OCI-LY3 (cell line): ENCODE measurements at regions not wholly inside any gene's neighbourhood (a gene's known extent, or its start where the extent isn't known, plus 50 kb on each side); places are given as distances from the start of the nearest gene placed in this dataset.

ENCODE experiments used
- H2AFZ ChIP-seq: fragments of 200-600, 300-600 bp; shearing (Covaris generic); 2 replicates; pipeline ENCODE4 v1.6.0; 2014; ENCODE audit warnings: antibody characterized with exemption, low read depth, low read length
- H3K27ac ChIP-seq: fragments of 200-600, 300-600 bp; sonication (generic); 2 replicates; pipeline ENCODE4 v1.5.1; 2014; ENCODE audit warnings: mild to moderate bottlenecking, low read length, moderate library complexity, mixed read lengths
- H3K27me3 ChIP-seq: fragments of 200-600, 300-600 bp; sonication (generic); 2 replicates; pipeline ENCODE4 v1.6.1; 2014; ENCODE audit warnings: low read depth, low read length, mixed read lengths
- H3K36me3 ChIP-seq: fragments of 200-600, 300-600 bp; sonication (generic); replicated peaks from 2 replicates; pipeline ENCODE3; 2014; ENCODE audit warnings: low read depth, low read length, mixed read lengths
- H3K4me1 ChIP-seq: fragments of 300-600, 200-600 bp; sonication (generic); 2 replicates; pipeline ENCODE4 v1.6.1; 2014; ENCODE audit warnings: low read length, mixed read lengths
- H3K4me2 ChIP-seq: fragments of 200-600, 300-600 bp; sonication (generic); 2 replicates; pipeline ENCODE4 v1.6.1; 2014; ENCODE audit warnings: low read length, mixed read lengths
- H3K4me3 ChIP-seq: fragments of 300-600, 200-600 bp; sonication (generic); 2 replicates; pipeline ENCODE4 v1.5.1; 2014; ENCODE audit warnings: antibody characterized with exemption, mild to moderate bottlenecking, low read length, moderate library complexity
- H3K79me2 ChIP-seq: fragments of 300-600, 200-600 bp; shearing (Covaris generic); 2 replicates; pipeline ENCODE4 v1.6.1; 2014; ENCODE audit warnings: mild to moderate bottlenecking, low read length, mixed read lengths
- H3K9ac ChIP-seq: fragments of 300-600, 200-600 bp; shearing (Covaris generic); 2 replicates; pipeline ENCODE4 v1.6.0; 2014; ENCODE audit warnings: mild to moderate bottlenecking, low read length, moderate library complexity
- H3K9me3 ChIP-seq: fragments of 200-600, 300-600 bp; shearing (Covaris generic); 2 replicates; pipeline ENCODE4 v1.6.1; 2014; ENCODE audit warnings: low read length, mixed read lengths; ENCODE audit not compliant: insufficient read depth
- H4K20me1 ChIP-seq: fragments of 200-600, 300-600 bp; sonication (generic); 2 replicates; pipeline ENCODE4 v1.6.1; 2016; ENCODE audit warnings: low read length, mixed read lengths; ENCODE audit not compliant: insufficient read depth
- EZH2phosphoT487 ChIP-seq: fragments of 200-600 bp; shearing (Covaris generic); IDR thresholded peaks from 2 replicates; pipeline ENCODE4 v1.6.1; 2018; ENCODE audit warnings: antibody characterized with exemption, mixed run types, low read depth
- TF ChIP-seq, protein P1 (sequence below): fragments of 200-600, 300-600 bp; sonication (generic); IDR thresholded peaks from 2 replicates; pipeline ENCODE4 v1.5.1; 2014; ENCODE audit warnings: antibody characterized with exemption, low read length, low read depth

DNA sequence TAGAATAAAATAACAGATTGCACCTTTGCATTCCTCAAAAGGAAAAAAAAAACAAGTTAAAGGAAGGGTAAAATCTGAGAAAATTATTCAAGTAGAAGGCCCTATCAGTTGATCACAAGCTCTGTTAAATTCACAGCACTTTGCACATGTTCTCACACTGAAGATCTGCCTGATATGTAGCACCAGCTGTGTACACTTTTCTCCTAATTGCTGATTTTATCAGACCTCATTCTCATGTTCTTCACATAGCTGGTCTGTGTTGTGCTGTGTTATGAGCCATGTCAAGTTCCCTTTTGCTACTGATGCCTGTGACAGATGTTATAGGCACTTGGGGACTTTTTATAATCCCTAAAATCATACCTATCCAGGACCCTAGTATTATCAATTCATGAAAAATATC lies 390.4 kb upstream of the PRR16 start:
- no peak overlapping the region for H2AFZ ChIP-seq
- no peaks in the 10 kb centered on the region for H3K79me2 ChIP-seq
- no peak overlapping the region for H3K4me2 ChIP-seq
- no peaks in the 10 kb centered on the region for H3K9me3 ChIP-seq
- H3K4me1 ChIP-seq: no peaks in the 10 kb centered on the region
- H4K20me1 ChIP-seq: no peaks in the 10 kb centered on the region
- no peaks in the 10 kb centered on the region for H3K27me3 ChIP-seq
- H3K9ac ChIP-seq: no peak overlapping the region
- no peak for TF ChIP-seq EZH2phosphoT487
- TF ChIP-seq, protein P1, sequence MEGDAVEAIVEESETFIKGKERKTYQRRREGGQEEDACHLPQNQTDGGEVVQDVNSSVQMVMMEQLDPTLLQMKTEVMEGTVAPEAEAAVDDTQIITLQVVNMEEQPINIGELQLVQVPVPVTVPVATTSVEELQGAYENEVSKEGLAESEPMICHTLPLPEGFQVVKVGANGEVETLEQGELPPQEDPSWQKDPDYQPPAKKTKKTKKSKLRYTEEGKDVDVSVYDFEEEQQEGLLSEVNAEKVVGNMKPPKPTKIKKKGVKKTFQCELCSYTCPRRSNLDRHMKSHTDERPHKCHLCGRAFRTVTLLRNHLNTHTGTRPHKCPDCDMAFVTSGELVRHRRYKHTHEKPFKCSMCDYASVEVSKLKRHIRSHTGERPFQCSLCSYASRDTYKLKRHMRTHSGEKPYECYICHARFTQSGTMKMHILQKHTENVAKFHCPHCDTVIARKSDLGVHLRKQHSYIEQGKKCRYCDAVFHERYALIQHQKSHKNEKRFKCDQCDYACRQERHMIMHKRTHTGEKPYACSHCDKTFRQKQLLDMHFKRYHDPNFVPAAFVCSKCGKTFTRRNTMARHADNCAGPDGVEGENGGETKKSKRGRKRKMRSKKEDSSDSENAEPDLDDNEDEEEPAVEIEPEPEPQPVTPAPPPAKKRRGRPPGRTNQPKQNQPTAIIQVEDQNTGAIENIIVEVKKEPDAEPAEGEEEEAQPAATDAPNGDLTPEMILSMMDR: no peak
- no peaks in the 10 kb centered on the region for H3K36me3 ChIP-seq
- H3K4me3 ChIP-seq: no peak overlapping the region
- no peak overlapping the region for H3K27ac ChIP-seq

- Histone ChIP-seq H3K27ac (no peak overlapping the region), H3K4me1 (no peaks in the 10 kb centered on the region), H3K4me3 (no peak overlapping the region), H3K4me2 (no peak overlapping the region), H3K36me3 (no peaks in the 10 kb centered on the region), H2AFZ (no peak overlapping the region), H3K9me3 (no peaks in the 10 kb centered on the region), H3K79me2 (no peaks in the 10 kb centered on the region), H3K9ac (no peak overlapping the region), H4K20me1 (no peaks in the 10 kb centered on the region), H3K27me3 (no peaks in the 10 kb centered on the region)
- TF ChIP-seq EZH2phosphoT487: no peak
- TF ChIP-seq, protein P1: no peak
These were observed 383.3 kb upstream of the PRR16 start for GRCh38 chr5:120080781-120081180.

GRCh38 chr5:120082316-120083068 lies 381.6 kb upstream of the PRR16 start:
- no peaks in the 10 kb centered on the region for H3K27me3 ChIP-seq
- H3K4me2 ChIP-seq: no peak overlapping the region
- no peaks in the 10 kb centered on the region for H3K9me3 ChIP-seq
- H3K9ac ChIP-seq: no peak overlapping the region
- H3K27ac ChIP-seq: no peak overlapping the region
- H3K36me3 ChIP-seq: no peaks in the 10 kb centered on the region
- H4K20me1 ChIP-seq: no peaks in the 10 kb centered on the region
- H3K4me1 ChIP-seq: no peaks in the 10 kb centered on the region
- TF ChIP-seq, protein P1: no peak
- TF ChIP-seq EZH2phosphoT487: no peak
- no peak overlapping the region for H3K4me3 ChIP-seq
- H3K79me2 ChIP-seq: no peaks in the 10 kb centered on the region
- no peak overlapping the region for H2AFZ ChIP-seq

- H3K9me3 ChIP-seq: no peaks in the 10 kb centered on the region
- no peak overlapping the region for H3K27ac ChIP-seq
- no peaks in the 10 kb centered on the region for H3K27me3 ChIP-seq
- no peak overlapping the region for H3K4me2 ChIP-seq
- H2AFZ ChIP-seq: no peak overlapping the region
- H3K36me3 ChIP-seq: no peaks in the 10 kb centered on the region
- H3K79me2 ChIP-seq: no peaks in the 10 kb centered on the region
- H3K4me3 ChIP-seq: no peak overlapping the region
- H3K9ac ChIP-seq: no peak overlapping the region
- H3K4me1 ChIP-seq: peaks cover 12% of the 10 kb centered on the region; the same call in 1 of the 2 replicates
- H4K20me1 ChIP-seq: no peaks in the 10 kb centered on the region
- TF ChIP-seq, protein P1: no peak
These were observed 380.1 kb upstream of the PRR16 start for GRCh38 chr5:120083851-120084542.
